SK-N-SH (cell line): ENCODE measurements at regions not wholly inside any gene's neighbourhood (a gene's known extent, or its start where the extent isn't known, plus 50 kb on each side); places are given as distances from the start of the nearest gene placed in this dataset.

Source experiments
- CTCF ChIP-seq: fragments of 200-600 bp; sonication (generic); IDR thresholded peaks from 2 replicates; pipeline ENCODE4 v1.6.1; 2017; ENCODE audit warnings: antibody characterized with exemption, mild to moderate bottlenecking, moderate library complexity
- EP300 ChIP-seq, 2 experiments: IDR thresholded peaks; 2 replicates each; pipeline versions ENCODE4 v1.4.0 to v1.6.1; 2012; ENCODE audit warnings: borderline replicate concordance in 1 of 2, low read depth in 1 of 2, low read length in 1 of 2
- IRF3 ChIP-seq: fragments of 150-350 bp; IDR thresholded peaks from 2 replicates; pipeline ENCODE4 v1.6.1; 2016; ENCODE audit warnings: mild to moderate bottlenecking, low read depth, low read length
- MXI1 ChIP-seq: IDR thresholded peaks from 2 replicates; pipeline ENCODE4 v1.6.1; 2012; ENCODE audit warnings: mild to moderate bottlenecking, low read depth, low read length, improper control_type of control experiment
- POLR2AphosphoS5 ChIP-seq: IDR thresholded peaks from 2 replicates; pipeline ENCODE4 v1.6.1; 2012; ENCODE audit warnings: low read depth, low read length
- RXRA ChIP-seq: IDR thresholded peaks from 2 replicates; pipeline ENCODE4 v1.4.0; 2012; ENCODE audit warnings: low read depth, mild to moderate bottlenecking, borderline replicate concordance
- SIN3A ChIP-seq: IDR thresholded peaks from 2 replicates; pipeline ENCODE4 v1.6.1; 2012; ENCODE audit warnings: low read depth, mild to moderate bottlenecking, low read length, moderate library complexity, borderline replicate concordance
- TCF12 ChIP-seq: IDR thresholded peaks from 2 replicates; pipeline ENCODE4 v1.4.0; 2012
- USF2 ChIP-seq: fragments of 150-350 bp; IDR thresholded peaks from 2 replicates; pipeline ENCODE4 v1.6.1; 2017; ENCODE audit warnings: antibody characterized with exemption, low read length, low read depth, borderline replicate concordance

GRCh38 chr2:48886919-48887318 lies 131.4 kb upstream of the LHCGR start:
- TF ChIP-seq CTCF (no peak), TCF12 (no peak), POLR2AphosphoS5 (no peak), SIN3A (no peak), IRF3 (no peak), MXI1 (no peak), USF2 (no peak), EP300 (IDR thresholded peaks at IDR 0.05; ENCODE audit: borderline replicate concordance in 1 of 2, low read depth in 1 of 2, low read length in 1 of 2) (no peak), RXRA (no peak)
